22Rv1 (cell line): ENCODE measurements at regions not wholly inside any gene's neighbourhood (a gene's known extent, or its start where the extent isn't known, plus 50 kb on each side); places are given as distances from the start of the nearest gene placed in this dataset.
"Not testable (repeated sequence)": the region's sequence is repeated elsewhere in the genome, so short reads cannot be mapped to it uniquely, and the experiment has no call there.

Experiments used
- H3K27ac ChIP-seq: fragments of 450-650 bp; 2 replicates; pipeline ENCODE4 v1.5.1; 2017
- CTCF ChIP-seq: fragments of 450-650 bp; IDR thresholded peaks from 2 replicates; pipeline ENCODE4 v1.5.1; 2017; ENCODE audit warnings: mild to moderate bottlenecking
- ZFX ChIP-seq: fragments of 450-650 bp; IDR thresholded peaks from 2 replicates; pipeline ENCODE4 v1.6.1; 2017; ENCODE audit warnings: antibody characterized with exemption, borderline replicate concordance

GRCh38 chr5:154606246-154606645 lies 128.2 kb upstream of the HAND1 start:
- H3K27ac ChIP-seq: no peak overlapping the region
- TF ChIP-seq CTCF (no peak), ZFX (no peak)

- no peak overlapping the region for H3K27ac ChIP-seq
- TF ChIP-seq ZFX (no peak), CTCF (no peak)
Measured at GRCh38 chr5:154603953-154604679, 126.1 kb upstream of the HAND1 start.

- TF ChIP-seq ZFX: no peak
- TF ChIP-seq CTCF: no peak
- H3K27ac ChIP-seq: no peak overlapping the region
Measured at GRCh38 chr5:154603485-154603884, 125.5 kb upstream of the HAND1 start.

GRCh38 chr5:154603011-154603410 lies 125.0 kb upstream of the HAND1 start:
- TF ChIP-seq CTCF: no peak
- no peak for TF ChIP-seq ZFX
- H3K27ac ChIP-seq: no peak overlapping the region

- TF ChIP-seq CTCF: no peak
- TF ChIP-seq ZFX: no peak
- no peak overlapping the region for H3K27ac ChIP-seq
Measured at GRCh38 chr5:154601014-154601413, 123.0 kb upstream of the HAND1 start.

GRCh38 chr5:154598021-154598420 lies 120.0 kb upstream of the HAND1 start:
- no peak for TF ChIP-seq CTCF
- no peak overlapping the region for H3K27ac ChIP-seq

- H3K27ac ChIP-seq: not testable (repeated sequence)
Measured at GRCh38 chr5:154596844-154597243, 118.8 kb upstream of the HAND1 start.

GRCh38 chr5:154595662-154596061 lies 117.6 kb upstream of the HAND1 start:
- H3K27ac ChIP-seq: no peak overlapping the region
- TF ChIP-seq ZFX (no peak), CTCF (no peak)
